GM12875 (cell line): ENCODE measurements at regions not wholly inside any gene's neighbourhood (a gene's known extent, or its start where the extent isn't known, plus 50 kb on each side); places are given as distances from the start of the nearest gene placed in this dataset.

Experiments used
- H3K4me3 ChIP-seq: one replicate; pipeline ENCODE4 v1.5.1; 2011; ENCODE audit warnings: low read depth, low read length, control low read depth
- CTCF ChIP-seq: IDR thresholded peaks from 2 replicates; pipeline ENCODE4 v1.5.1; 2011; ENCODE audit warnings: low read depth, mild to moderate bottlenecking, control low read depth, inconsistent platforms, low read length, moderate library complexity, borderline replicate concordance; ENCODE audit not compliant: insufficient read depth

- no peak overlapping the region for H3K4me3 ChIP-seq
- no peak for TF ChIP-seq CTCF
Measured at GRCh38 chr6:93789532-93789931, 370.2 kb upstream of the EPHA7 start.

DNA sequence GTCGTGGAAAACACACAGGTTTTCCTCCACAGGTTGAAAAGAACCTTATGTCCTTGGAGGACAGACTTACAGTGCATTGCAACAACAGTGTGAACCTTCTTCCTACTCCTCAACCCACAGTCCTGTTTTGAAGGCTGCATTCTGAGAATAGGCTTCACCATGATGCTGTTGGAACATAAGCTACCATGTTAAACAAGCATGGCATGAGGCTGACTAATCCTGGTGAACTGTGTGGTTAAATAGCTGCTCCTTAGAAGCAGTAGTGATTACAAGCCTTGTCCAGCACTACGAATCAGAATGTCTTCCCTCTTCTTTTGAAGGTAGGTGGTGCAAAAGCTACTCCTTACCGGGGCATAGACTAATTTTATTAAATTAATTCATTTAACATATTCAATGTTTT is 368.5 kb upstream of the EPHA7 start:
- no peak overlapping the region for H3K4me3 ChIP-seq
- TF ChIP-seq CTCF: no peak

DNA sequence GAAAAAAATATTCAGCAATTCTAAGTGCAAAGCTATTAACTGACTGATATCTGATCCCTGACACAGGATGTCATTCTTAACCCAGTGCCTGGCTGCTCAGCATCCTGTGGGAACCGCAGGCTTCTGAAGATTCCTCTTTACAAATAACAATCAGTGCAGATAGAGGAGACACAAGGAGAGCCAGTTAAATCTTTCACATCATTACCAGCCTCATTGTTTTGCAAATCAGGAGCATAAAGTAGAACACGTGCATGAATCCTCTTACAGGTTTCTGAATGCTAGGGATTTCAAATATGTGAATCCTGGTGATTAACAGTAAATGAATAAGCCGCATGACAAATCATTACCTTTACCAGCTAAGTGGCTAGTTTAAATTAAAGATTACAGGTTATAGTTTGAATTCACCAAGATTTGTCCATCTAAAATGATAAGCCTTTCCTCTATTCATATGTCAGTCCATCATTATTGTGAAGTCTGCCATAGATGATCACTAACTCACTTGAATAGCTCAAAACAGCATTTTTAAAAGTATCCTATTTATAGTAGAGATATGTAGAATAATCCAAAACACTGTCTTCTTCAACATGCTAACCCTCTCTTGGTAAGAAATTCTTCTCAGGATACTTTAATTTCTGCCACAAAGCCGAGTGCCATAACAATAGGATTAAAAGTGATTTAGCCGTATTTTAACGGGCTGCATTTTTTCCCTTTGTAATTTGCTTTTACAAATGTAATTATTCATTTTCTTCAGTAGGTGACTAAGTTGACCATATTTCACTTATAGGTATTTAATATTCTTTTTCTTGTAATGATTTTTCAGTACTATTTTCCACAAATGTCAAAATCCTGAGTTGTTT is 367.3 kb upstream of the EPHA7 start:
- no peak overlapping the region for H3K4me3 ChIP-seq
- no peak for TF ChIP-seq CTCF

GRCh38 chr6:93785694-93786030 is 366.3 kb upstream of the EPHA7 start:
- no peak overlapping the region for H3K4me3 ChIP-seq
- TF ChIP-seq CTCF: no peak

DNA sequence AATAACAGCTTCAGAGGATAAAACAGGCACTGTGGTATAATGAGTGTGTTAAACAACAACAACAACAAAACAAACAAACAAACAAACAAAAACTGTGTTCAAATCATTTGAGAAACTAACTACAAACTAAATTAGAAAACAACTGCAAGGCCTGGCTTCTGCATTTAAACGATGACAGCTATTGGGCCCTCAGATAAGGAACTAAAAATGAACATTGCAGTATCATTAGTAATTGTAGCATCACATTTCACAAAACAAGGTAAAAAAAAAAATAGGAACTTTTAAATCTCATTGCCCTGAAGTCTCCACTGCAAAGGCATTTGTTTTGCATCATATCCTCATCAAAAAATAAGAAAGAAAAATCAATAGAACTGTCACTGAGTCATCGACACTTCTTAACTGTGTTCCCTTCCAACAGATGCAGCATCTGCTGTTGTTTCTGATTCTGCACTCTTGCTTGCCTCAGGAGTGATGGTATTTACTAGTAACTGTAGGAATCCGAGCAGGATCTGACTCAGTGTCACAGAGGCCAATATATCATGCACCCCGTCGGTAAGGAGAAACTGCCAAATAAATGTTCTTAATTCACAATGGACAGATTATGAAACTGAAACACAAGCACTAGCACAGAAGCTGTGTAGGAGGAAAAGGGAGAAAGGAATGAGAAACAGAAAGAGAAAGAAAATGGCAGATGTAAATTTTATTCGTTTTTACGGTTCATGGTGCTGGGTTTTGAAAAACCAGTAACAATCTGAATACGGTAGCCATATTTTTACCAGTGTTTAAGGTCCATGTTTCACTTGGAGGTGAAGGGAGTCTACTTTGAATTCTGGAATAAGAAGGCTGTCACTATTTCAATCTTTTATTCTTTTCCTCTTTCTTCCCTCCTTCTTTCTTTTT is 365.7 kb upstream of the EPHA7 start:
- no peak overlapping the region for H3K4me3 ChIP-seq
- no peak for TF ChIP-seq CTCF

GRCh38 chr6:93779086-93779841 is 359.9 kb upstream of the EPHA7 start:
- no peak overlapping the region for H3K4me3 ChIP-seq
- no peak for TF ChIP-seq CTCF
